Colon (tissue), 2 donors: ENCODE measurements at regions not wholly inside any gene's neighbourhood (a gene's known extent, or its start where the extent isn't known, plus 50 kb on each side); places are given as distances from the start of the nearest gene placed in this dataset.
"Not testable (repeated sequence)": the region's sequence is repeated elsewhere in the genome, so short reads cannot be mapped to it uniquely, and the experiment has no call there.

Experiments
- FAIRE-seq: peaks from 2 replicates; lab custom pipeline; 2012; peaks lifted over from hg19 to GRCh38; lab: Jason Lieb, UNC
- donor health status: control.
- donor health status: control.

DNA sequence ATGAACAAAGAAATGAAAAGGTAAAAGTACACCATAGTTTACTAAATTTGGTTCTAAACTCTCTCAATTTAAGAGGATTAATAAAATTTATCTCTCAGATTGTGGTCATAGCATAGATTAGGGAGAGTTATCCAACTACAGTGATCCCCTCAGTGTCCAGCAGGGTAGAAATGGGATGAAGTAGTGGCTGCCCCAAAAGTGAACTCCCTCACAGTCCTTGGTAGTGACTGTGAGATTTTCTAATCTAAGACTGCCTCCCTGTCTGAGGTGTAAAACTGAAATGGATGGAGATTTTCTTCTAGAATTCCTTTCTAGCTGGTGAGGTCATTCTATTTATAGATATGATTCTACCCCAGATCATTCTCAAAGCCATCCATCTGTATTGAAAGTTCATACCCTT lies 455.5 kb downstream of the ACTL7B start:
- FAIRE-seq: no peak

DNA sequence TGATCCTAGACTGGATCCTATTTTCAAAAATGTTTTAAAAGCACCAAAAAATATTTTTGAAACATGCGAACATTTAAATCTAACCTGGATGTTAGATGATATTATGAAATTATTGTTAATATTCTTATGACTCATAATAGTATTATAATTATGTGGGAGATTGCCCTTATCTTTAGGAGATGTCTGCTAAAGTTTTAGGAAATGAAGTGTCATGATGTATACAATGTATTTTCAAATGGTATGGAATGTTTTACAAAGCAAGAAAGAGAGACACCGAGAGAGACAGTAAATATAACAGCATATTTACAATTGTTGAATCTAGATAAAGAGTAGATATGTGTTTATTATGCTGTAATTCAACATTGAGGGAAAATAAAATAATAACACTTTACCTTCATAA lies 455.9 kb downstream of the ACTL7B start:
- no peak for FAIRE-seq

GRCh38 chr9:108397286-108397685 lies 458.5 kb downstream of the ACTL7B start:
- no peak for FAIRE-seq

DNA sequence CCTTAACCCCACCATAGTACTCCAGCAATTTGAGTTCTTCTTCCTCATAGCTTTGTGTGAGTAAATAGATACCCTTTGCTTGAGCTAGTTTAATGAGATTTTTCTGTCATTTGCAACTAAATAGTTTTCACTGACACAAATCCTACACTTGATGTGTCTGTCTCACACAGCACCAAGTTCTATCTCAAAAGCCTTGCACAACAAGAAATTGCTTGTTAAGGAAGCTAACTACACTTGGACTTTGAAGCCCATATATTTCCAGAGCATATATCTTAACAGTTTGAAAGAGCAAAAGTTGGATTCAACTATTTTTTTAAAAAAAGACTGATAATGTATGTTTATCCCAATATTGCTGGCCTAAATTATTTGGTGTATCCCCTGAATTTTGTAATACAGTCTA lies 459.2 kb downstream of the ACTL7B start:
- FAIRE-seq: peak; percentile 10

- no peak for FAIRE-seq
Measured at GRCh38 chr9:108396193-108396592, 459.6 kb downstream of the ACTL7B start.

- FAIRE-seq: peak; percentile 73
Measured at GRCh38 chr9:108395421-108395820, 460.4 kb downstream of the ACTL7B start.

DNA sequence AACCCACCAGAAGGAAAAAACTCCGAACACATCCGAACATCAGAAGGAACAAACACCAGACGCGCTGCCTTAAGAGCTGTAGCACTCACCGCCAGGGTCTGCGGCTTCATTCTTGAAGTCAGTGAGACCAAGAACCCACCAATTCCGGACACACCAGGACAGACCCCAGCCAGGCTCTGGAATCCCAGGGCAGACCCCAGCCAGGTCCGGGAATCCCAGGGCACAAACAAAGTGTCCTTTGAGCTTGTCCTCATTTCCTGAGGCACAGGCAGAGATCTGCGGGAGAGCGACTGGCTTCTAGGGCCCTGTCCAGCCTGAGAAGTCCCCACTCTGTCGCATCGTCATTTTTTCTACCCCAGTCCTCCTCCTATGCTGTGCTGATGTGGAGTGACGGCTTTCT lies 461.1 kb downstream of the ACTL7B start:
- no peak for FAIRE-seq

DNA sequence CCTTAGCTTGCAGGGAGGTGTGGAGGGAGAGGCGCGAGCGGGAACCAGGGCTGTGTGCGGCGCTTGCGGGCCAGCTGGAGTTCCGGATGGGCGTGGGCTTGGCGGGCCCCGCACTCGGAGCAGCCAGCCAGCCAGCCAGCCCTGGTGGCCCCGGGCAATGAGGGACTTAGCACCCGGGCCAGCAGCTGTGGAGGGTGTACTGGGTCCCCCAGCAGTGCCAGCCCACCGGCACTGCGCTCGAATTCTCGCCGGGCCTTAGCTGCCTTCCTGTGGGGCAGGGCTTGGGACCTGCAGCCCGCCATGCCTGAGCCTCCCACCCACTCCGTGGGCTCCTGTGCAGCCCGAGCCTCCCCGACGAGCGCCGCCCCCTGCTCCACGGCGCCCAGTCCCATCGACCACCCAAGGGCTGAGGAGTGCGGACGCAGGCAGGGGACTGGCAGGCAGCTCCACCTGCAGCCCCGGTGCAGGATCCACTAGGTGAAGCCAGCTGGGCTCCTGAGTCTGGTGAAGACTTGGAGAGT lies 462.2 kb downstream of the ACTL7B start:
- FAIRE-seq: not testable (repeated sequence)

DNA sequence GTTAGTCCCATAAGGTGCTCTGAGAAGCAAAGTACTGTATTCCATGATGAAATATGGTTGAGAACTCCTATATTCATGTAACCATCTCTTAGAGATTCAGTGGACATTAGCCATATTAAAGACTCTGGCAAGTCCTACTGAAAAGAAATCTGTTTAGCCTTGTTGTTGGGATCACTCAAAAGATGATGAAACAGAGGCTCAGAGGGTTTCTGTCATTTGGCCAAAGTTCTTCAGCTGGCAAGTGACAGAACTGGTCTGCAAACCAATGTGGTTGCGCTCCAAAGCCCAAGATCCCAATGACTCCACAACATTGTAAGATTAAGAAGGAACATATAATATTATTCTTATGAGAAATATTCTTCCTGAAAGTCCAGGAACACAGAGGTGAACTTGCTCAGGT lies 462.9 kb downstream of the ACTL7B start:
- FAIRE-seq: no peak

DNA sequence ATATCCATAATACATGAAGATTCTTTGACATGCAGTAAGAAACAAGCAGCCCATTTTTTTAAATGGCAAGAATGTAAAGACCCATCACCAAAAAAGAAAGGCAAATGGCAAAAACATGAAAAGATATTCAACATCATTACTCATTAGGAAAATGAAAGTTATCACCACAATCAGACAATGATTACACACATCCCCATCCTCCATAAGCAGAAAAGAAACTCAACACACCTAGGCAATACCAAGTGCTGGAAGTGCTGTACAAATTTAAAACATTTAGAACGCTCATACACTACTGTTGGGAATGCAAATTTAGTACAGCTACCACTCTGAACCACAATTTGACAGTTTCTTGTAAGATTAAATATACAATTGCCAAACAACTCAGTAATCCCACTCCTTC lies 466.7 kb downstream of the ACTL7B start:
- FAIRE-seq: no peak

- FAIRE-seq: no peak
Measured at GRCh38 chr9:108386859-108387384, 468.9 kb downstream of the ACTL7B start.

GRCh38 chr9:108386032-108386431 lies 469.8 kb downstream of the ACTL7B start:
- no peak for FAIRE-seq

DNA sequence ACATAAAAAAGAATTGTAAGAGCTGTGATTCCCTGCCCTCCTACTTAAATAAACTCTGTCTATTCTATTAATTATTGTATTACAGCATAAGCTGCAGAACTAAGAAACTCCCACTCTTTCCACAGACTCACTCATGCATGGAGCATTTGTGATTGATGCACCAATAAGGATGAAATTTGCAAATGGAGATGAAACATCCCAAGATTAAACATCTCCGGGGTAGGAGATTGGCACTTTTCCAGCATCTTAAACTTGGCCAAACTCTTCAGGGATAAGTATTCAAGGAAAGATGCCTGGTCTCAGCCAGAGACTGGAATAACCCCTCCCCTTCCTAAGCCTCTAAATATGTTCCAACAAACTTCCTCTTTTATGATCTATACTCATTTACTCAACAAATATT lies 472.0 kb downstream of the ACTL7B start:
- FAIRE-seq: no peak

- no peak for FAIRE-seq
Measured at GRCh38 chr9:108382310-108382709, 473.5 kb downstream of the ACTL7B start.

DNA sequence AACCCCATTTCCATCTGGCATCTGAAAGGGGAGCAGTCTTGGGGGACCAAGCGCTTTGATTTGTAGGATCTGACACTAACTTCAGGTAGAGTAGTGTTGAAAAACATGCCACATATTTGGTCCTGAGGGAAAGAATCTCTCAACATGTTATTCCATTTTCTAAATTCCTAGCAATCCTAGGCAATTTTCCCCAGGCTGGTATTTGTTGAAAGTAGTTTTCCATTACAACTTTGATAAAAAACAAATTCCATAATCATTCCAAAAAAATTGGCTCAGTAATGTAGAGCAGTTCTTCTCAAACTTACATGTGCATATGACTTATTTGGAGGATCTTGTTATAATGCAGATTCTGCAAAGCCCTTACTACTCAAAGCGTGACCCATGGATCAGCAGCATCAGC lies 477.9 kb downstream of the ACTL7B start:
- FAIRE-seq: no peak

DNA sequence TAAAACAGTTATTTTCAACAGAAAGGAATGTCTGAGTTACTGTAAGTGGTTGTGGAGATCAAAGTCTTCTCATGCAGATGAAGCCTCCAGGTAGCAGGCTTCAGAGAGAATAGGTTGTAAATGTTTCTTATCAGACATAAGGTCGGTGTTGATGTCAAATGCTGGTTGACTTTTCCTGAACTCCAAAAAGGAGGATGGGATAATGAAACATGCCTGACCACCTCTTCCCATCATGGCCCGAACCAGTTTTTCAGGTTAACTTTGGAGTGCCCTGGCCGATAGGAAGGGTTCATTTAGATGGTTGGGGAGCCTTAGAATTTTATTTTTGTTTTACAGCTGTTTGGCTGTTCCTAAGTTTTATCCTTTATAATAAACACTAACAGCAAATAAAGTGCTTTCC lies 478.4 kb downstream of the ACTL7B start:
- FAIRE-seq: no peak

DNA sequence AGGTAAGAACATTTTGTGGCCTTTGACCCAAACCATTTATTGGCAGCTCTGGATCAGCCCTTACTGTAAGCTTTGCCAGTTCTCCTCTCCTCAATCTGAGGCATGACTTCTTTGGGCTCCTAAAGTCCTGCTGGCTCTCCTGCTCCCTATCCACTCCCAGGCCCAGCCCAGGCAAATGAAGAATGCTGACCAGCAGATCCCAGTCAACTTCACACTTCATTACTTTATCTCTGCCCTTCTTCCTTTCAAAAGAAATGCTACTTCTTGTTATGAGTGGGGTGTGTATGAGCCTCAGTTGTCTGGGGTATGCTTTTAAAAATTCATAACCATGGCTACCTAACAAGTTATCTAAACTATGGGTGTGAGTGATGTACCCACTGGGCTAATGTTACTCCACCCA lies 479.6 kb downstream of the ACTL7B start:
- no peak for FAIRE-seq

DNA sequence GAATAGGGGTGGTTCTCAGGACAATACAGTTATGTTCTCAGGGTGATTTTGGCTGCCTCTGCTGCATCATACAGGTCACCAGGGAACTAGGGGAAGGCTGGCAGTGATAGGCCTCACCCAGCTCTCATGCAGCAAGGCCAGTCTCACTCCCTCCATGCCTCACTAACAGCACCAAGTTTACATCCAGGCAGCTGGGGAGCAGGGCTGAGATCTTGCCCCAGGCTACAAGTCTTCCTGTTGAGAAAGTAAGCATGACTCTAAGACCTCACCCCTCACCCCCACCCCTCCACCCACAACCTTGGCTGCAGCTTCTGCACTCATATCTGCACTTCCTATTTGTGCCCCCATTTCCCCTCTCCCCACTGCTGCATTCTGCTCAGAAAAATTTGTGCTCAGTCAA lies 481.2 kb downstream of the ACTL7B start:
- FAIRE-seq: no peak

GRCh38 chr9:108367188-108367587 lies 488.6 kb downstream of the ACTL7B start:
- FAIRE-seq: no peak

GRCh38 chr9:108363311-108363710 lies 492.5 kb downstream of the ACTL7B start:
- no peak for FAIRE-seq

- FAIRE-seq: no peak
Measured at GRCh38 chr9:108360304-108360703, 495.5 kb downstream of the ACTL7B start.

- FAIRE-seq: no peak
Measured at GRCh38 chr9:108356806-108357205, 499.0 kb downstream of the ACTL7B start.

- no peak for FAIRE-seq
Measured at GRCh38 chr9:108351571-108351970, 504.2 kb downstream of the ACTL7B start.

- no peak for FAIRE-seq
Measured at GRCh38 chr9:108347463-108348188, 508.2 kb downstream of the ACTL7B start.
